ENCODE measurements at regions not wholly inside any gene's neighbourhood (a gene's known extent, or its start where the extent isn't known, plus 50 kb on each side); places are given as distances from the start of the nearest gene placed in this dataset.

DNA sequence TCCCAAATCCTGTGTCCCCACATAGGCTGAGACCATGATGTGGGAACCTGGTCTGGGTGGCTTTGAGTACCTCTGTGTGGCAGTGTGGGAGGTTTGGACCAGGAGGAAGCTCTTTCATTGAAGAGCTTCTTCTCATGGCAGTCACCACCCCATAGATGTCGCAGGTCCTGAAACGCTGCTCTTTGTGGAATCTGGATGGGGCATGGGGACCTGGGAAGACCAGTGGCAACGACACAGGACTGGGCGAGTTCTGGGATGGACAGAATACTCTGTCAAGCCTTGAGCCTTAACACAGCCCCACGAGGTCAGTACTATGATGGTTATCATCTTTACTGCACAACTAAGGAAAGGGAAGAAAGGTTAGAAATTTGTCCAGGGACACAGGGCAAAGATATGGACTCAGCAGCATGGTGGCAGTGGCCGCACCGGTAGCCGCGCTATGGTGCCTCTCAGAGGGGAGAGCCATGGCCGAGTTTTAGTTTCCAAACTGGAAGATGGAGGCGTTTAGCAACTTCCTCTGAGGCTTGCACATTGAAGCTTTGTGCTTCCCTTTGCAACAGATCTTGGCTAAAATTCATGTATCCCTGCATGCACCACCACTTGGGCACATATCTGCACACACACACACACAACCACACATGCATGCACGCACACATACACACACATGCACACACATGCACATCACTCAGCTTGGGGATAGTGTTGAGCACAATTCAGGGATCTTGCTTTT, 117.7 kb upstream of the C1orf174 start:
- no peak for DNase-seq

DNA sequence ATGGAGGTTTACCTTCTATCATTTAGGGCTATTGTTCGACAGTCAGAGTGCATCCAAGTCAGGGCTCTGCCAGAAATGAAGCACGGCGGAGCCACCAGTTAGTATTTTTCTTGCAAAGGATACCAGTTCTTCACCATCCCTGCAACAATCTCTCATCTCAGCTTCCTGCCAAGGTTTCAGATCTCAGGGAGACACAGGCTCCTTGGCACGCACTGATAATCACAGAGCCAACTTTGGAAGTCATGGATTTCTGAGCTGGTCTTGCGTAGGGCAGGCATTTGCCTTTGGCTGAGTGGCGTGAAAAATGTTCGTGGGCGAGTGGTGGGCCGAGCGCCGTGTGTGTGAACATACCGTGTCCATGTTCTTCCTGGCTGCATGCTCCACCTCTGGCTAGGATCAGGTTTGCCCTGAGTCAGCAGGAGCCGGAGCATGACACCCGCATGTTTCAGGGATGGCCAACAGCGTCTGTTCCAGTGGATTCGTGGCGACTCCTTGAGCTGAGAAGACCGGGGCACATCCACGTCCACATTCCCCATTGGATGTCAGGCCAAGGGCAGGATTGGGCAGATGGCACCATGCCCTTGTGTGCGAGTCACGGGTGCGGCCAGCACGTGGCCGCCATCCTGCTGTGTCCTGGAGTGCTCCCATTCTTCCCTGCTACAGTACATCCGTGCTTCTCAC, 118.5 kb upstream of the C1orf174 start:
- DNase-seq = no peak

DNA sequence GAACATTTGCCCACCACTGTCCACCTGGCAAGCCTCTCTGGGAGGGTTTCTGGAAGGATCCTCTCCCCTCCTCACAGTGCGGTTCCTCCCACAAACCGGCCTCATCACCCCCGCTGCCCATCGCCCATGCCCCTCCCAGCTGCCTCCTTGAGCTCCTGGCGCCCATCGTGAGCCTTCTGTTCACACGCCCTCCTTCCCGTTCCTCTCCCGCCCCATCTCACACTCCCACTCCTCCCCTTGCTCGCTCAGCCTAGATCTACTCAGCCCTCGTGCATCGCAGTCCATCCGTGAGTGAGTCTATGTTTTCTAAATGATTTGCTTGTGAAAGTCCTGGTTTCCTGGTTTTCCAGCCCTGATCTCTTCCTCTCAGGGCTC, 119.1 kb upstream of the C1orf174 start:
- DNase-seq = no peak

DNA sequence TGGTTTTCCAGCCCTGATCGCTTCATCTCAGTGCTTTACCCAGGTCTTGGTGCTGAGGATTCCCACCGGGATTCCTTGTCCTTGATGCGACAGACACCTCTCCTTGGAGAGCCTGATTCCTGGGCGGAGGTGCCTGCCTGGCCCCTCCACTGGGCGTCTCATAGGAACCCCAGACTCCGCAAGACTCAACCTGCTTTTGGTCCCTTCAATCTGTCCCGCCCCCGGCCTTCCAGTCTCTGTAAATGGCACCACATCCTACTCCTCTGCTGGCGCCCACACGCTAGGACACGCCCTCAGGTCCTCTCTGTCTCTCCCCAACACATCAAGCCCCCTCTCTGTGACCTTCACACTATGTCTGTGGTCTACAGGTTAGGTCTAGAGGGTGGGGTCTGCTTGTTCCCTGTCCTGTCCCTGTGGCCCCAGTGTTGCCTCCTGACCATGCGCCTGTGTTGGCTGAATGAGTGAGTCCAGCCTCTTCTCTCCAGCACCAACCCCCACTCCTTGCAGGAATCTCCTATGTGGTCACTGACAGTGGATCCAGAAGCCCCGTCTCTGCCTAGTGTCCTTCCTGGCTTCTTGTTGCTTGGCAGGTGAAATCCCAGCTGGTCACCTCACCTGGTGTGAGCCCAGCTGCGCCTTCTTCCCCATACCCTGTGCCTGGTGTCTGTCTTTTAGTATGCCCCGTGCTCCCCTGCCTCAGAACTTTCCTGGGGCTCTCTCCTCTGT, 119.7 kb upstream of the C1orf174 start:
- DNase-seq = no peak

DNA sequence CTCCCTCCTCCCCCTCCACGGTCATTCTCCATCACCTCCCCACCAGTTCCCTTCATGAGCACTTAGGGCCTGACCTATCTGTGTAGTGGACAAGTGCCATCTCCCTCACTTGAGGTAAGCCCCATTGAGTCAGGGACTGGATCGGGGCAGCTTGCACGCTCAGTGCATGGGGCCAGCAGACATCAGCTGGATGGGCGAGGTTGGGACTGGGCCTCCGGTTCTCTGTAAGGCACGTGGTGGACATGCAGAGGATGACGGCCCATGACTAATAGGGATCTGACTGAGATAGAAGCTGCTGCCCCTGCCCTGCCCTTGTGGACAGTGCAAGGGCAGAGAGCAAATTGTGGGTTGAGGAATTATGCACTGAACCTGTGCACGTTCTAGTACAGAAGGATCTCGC, 120.4 kb upstream of the C1orf174 start:
- DNase-seq = no peak

DNA sequence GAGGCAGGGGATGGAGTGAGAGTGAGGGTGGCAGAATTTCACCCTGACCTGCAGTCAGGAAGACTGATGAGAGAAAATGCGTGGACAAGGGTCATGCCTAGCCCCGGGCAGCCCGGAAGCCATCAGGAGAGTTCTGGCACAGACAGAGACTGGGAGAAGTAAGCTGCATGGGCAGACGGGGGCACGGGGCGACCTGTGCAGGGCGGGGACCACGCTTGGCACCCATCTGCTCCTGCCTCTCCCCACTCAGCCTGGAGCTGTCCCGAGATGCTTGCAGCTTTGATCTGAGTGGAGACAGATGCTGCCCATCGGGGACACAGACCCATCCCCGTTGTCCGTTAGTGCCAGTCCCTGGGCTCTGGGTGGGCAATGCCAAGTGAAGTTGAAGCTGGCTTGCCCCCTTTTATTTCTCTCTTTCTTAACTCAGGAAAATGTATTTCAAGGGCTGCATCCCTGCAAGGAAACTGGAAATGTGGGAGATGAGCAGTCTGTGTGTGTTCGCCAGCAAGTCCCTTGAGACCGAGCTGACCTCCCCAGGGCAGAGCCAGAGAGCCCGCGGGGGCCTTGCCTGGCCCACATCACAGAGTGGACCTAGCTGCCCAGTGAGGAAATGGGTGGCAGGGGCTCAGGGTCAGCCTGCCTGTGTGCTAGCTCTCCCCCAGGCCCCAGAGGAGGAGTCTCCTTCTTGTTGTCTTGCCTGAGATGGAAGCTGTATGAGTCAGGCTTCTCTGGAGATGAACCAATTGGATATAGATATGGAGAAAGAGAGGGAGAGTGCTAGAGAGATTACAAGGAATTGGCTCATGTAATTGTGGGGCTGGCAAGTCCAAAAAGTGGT, 121.3 kb upstream of the C1orf174 start:
- no peak for DNase-seq

DNA sequence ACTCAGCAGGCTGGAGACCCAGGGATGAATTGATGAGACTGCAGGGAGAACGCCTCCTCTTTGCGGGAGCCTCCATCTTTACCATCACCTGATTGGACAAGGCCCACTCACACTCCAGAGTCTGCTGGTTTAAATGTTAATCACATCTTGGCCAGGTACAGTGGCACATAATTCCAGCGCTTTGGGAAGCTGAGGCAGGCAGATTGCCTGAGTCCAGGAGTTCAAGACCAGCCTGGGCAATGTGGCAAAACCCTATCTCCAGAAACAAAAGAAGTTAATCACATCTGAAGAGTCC, 121.8 kb upstream of the C1orf174 start:
- no peak for DNase-seq

DNA sequence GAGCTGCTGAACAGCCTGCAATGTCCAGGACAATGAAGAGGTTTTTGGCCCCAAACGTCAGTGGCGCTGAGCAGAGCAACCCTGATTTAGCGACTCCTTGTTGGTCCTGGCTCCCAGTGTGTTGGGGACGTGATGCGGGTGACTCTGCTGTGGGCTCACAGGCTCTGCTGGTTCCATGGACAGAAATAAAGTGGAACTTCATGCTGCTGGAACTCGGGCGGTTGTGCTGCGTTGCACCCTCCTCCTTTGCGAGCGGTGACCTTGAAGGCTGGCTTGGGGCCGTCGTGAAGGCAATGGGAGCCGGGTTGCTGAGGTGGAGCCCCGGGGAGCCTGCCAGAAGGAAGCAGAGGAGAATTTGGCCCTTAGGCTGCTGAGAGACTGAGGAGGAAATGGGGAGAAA, 122.6 kb upstream of the C1orf174 start:
- DNase-seq = no peak

DNA sequence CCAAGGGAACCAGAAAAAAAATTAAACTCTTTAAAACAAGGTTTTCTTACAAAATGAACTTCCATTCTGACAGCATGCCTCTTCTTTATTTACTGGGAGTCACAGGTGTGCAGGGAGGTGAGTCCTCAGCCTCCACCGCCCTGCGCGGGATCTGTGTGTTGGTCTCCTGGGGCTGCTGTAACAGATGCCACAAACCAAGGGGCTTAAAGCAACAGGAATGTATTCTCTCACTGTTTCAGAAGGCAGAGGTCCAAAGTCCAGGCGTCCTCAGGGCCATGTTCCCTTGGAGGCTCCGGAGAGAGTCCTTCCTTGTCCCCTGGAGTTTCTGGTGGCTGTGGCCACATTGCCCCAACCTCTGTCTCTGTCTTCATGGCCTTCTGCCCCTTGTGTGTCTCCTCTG, 123.6 kb upstream of the C1orf174 start:
- DNase-seq = no peak

DNA sequence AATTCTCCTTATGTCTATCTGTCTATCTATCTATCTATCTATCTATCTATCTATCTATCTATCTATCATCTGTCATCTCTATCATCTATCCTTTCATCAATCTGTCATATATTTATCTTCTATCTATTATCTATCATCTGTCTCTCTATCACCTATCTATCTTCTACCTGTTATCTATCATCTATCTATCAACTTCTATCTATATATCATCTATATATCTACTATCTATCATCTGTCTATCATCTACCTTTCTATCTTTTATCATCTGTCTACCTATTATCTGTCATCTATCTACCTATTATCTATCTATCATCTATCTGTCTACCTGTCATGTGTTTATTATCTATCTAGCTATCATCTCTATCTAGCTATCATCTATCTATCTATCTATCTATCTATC, 124.7 kb upstream of the C1orf174 start:
- DNase-seq = no peak

DNA sequence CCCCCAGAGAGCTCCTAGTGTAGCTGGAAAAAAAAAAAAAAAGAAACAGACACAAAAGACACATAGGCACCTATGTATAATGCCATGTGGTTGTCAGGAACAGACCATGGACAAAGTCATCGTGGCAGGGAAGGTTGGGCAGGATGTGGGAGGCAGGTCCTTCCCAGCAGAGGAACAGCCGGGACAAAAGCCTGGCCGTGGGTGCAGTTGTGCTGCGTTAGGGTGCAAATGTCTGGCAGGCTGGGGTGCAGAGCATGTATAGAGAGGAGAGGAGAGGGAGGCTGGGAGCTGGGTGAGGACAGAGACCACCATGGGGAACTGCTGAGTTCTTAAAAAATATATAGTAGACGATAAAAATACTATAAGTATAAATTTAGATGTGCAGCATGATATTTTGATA, 125.7 kb upstream of the C1orf174 start:
- no peak for DNase-seq

DNA sequence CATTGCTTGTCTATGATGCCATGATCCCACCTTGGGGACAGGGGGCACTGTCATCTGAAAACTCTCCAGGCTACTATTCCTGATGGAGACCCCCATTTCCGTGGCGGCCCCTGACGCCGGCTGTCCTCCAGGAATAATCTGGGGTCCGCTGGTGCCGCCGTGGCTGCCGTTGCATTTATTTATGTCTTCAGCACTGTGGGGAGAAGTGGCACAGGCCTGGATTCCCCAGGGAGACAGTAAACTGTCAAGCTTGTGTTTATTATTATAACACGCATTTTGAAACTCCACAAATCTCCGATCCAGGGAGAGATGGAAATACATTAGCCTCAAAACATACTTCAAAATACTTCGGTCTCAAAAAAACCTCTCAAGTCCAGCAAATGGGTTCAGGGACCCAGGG, 126.9 kb upstream of the C1orf174 start:
- DNase-seq = no peak

DNA sequence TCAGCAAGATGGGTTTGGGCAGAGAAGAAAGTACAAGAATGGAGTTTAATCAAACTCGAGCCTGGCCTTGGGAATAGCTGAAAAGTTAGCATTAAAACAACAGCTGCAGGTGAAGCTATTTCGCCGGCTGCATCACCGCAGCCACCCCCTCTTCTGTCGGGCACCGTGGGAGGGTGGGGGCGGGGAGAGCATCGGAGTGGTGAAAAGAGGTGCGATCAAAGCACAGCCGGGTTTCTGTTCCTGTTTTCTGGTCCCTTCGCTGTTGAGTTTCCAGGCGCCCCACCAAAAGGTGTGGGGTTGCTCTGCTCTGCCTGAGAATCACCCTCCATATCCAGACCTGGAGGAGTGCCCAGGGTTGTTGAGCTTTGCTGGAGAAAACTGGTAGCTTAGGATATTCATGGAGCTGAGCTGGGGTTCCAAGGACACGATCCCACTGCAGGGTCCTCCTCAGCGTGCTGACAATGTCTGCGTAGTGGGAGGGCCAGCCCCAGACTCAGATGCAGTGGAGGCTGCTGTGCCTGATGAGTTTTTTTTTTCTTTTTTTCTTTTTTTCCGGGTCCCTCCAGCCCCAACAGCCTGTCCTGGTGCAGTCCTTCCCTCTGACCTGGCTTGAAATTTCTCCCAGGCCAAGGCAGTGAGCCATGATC, 127.5 kb upstream of the C1orf174 start:
- no peak for DNase-seq

DNA sequence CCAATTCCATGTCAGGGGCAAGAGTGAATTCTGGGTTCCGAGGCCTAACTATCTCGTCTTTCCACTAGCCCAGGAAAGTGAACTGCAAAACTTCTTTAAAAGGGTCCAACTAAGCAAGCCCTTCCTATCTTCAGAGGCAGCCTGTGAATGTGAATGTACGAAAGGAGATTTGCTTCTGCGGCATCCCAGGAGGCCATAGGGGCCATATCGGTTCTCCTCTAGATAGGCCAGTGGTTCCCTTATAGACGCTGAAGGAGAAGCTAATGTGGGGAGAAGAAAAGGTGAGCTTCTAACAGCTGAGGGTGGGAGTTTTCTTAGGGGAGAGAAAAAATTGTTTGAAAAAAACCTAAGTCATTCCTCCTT, 128.0 kb upstream of the C1orf174 start:
- DNase-seq = no peak

DNA sequence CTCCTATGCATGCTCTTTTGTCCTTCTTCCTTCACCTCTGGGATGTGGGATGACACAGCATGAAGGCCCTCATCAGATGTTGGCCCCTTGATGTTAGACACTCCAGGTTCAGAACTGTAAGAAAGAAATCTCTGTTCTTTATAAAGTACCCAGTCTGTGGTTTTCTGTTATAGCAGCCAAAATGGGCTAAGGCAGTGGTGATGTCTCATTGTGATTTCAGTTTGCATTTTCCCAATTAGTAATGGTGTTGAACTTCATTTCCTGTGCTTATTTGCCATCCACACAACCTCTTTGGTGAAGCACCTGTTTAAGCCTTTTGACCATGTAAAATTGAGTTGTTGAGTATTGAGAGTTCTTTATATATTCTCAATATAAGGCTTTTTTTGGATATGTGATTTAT, 129.3 kb upstream of the C1orf174 start:
- DNase-seq = no peak

DNA sequence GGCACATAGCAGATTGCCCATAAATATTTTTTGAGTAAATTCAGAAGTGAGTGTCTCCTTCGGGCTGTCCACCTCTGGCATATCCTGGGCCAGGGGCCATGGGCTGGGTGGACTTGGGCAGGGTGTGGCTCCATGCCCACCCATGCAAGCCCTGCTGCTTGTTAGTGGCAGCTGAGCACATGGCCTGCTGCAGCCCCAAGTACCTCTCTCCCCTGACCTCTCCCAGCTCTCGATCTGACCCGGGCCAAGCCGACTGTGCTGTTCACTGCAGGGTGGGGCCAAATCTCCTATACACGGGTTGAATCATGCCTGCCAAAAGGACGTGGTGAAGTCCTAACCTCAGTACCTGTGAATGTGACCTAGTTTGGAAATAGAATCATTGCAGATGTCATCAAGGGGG, 132.5 kb upstream of the C1orf174 start:
- no peak for DNase-seq

DNA sequence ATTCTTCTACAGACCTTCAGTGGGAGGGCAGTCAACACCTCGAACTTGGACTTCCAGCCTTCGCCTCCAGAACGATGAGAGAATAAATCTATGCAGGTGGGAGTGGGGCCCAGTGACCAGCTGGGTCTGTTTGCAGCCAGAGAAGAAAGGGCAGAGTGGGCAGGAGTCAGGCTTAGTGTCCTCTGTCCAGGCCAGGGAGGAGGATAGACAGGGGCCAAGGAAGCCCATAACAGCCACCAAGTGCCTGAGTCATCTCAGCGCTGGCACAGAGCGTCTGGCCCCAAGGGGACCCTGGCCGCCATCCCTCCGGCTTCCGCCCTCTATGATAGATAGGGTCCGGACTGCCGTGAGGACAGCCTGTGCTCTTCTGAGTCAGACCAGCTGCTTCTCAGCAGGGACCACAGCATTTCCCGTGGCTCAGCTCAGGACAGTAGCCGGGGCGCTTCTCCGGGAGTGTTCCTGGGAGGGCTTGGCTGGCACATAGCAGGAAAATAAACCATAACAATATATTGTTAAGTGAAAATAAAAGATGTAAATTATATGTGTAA, 133.1 kb upstream of the C1orf174 start:
- no peak for DNase-seq

DNA sequence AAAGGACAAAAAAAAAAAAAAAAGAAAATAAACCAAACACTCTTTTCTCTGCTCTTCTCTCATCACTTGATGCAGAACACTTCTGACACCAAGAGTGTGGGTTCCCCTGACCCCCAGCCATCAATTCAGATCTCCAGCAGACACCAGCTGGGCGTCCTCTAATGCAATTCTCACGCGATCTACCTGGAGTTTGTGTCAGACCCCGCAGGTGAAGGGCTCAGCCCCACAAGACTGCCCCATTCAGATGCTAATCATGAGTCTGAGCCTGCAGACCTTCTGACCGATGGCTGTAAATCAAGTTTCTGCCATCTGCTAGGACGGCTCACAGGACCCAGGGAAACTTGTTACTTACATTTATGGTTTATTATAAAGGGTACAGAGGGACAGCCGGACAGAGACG, 133.6 kb upstream of the C1orf174 start:
- DNase-seq = no peak

DNA sequence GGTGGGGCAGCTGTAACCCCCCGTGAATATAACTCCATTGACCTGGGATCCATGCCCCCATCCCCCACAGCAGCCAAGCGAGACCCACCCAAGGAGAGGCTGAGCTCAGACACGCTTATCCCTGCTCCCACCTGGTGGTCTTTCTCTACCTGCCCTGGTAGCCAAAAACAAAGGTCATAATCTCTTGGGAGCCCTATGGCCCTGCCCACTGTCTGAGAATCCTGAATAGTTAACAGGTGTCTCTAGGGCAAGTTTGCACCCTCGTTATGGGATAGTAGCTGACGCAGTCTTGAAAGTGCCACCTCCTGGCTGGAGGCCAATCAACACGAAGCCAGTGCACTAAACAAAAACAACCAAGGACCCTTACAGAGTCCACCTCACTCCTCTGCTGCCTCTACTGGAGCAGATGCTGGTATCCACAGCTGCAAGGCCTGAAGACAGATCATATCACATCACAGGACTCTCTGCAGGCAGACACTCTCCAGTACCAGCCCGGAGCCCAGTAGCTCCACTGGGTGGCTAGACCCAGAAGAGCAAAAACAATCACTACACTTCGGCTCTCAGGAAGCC, 134.3 kb upstream of the C1orf174 start:
- DNase-seq = no peak

DNA sequence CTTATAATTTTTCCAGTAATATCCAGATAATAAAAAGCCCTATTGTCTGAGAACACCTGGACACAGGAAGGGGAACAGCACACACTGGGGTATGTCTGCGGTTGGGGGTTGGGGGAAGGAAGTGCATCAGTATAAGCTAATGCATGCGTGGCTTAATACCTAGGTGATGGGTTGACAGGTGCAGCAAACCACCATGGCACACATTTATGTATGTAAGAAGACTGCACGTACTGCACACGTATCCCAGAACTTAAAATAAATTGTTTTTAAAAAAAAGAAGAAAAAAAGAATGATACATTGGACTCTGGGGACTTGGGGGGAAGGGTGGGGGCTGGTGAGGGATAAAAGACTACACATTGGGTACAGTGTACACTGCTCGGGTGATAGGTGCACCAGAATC, 144.9 kb upstream of the C1orf174 start:
- DNase-seq = no peak

DNA sequence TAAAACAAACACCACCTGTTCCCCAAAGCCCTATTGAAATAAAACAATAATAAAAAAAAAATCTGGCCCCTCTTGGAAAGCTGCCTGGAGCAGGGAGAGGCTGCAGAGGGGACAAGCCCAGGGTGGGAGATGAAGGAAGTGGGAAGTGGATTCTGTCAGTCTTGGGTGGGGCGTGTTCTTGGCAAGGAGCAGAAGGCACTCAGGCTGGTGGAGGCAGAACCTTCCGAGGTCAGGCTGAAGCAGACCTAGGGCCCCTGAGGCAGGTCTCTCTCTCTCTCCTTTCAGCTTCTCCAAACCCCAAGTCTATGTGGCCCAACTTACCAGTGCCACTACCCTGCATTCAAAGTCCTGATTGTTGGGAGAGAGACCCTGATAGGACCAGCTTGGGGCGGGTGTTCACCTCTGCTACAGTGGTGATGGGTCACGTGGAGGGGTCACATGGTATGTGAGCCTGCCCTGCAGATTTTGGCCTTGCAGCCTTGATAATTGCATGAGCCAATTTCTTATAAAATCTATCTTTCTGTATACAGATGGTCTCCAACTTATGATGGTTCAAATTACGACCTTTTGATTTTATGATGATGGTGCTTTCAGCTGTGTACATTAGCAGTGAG, 145.4 kb upstream of the C1orf174 start:
- DNase-seq = no peak

DNA sequence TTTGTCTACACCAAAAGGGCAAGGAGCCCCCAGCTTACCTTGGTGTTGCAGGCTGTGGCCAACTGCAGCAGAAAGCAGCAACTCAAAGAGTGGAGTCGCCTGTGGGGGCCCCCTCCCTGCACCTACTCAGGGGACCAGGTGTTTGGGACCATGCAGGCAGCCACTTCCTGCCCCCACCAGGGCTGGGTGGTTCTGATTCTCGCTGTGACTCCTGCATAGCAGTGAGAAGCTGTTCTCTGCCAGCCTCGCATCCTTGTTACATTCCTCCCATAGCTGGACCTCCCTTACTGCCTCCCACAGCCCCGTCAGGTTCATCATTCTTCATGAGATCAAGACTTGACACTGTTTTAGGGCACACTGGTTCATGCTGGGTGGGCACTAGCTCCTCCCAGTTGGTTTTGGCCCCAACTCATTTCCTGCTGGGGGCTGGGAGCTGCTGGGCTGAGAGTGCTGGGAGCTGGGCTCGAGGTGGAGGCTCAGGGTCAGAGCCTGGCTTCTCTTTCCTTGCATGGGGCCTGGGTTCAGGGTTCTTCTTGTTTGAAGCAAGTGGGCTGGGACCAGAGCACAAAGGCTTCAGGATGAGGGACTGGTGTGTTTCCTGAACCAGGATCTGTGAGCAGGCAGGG, 146.9 kb upstream of the C1orf174 start:
- no peak for DNase-seq
